ENCODE measurements at regions not wholly inside any gene's neighbourhood (a gene's known extent, or its start where the extent isn't known, plus 50 kb on each side); places are given as distances from the start of the nearest gene placed in this dataset.

DNA sequence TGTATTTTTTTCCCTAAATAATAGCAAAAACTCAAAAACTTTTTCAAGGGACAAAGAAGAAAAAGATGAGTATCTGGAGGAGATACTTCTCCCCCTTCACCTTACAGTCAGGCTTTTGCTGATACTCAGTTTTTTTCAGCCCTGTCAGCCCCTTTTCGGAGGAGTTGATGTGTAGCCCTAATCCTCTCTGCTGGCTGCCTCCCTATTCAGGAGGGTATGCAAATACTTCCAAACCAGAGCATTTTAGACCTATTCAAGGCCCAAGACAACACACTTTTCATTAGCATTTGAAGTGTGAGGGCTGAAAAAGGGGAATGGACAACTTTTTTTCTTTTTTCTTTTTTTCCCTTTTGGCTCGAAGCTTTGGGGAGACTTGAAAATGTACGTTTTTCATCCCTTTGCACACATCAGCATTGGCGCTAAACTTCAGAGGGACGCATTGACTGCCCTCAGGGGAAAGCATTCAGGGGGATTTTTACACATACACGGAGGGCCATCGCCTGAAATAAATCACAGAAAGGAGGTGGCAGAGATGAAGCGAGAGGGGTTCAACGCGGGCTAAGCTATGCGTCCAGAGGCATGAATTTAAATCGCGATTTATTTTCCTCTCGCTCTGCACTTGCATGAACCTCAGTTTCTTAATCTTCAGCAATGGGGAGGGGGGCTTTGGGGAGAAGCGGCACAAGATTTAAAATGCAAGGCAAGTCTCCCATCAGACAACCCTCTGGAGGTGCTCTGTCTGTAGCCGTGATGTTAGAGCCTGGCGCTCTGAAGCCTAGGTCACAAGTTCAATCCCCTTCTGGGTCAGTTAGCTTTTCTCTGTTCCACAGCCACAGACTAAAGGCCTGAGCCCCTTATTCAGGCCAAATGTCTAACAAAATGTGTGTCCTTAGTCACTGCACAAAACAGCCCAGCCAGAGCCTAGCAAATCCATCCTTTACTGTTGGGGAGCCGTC, 86.3 kb downstream of the ASCL1 start:
- no peak for FAIRE-seq
- no peak for TF ChIP-seq JUN (IDR thresholded peaks at IDR 0.05)
- no peak for TF ChIP-seq CEBPB (IDR thresholded peaks at IDR 0.05)
- no peak for TF ChIP-seq ZC3H11A (IDR thresholded peaks at IDR 0.05)
- no peak for TF ChIP-seq ZFP36 (IDR thresholded peaks at IDR 0.05; ENCODE audit: borderline replicate concordance, partially characterized antibody)
- TF ChIP-seq HEYL (CRISPR knock-in tag; IDR thresholded peaks at IDR 0.05), result no peak
- no peak for TF ChIP-seq SMC3 (IDR thresholded peaks at IDR 0.05)
- TF ChIP-seq, protein P1, sequence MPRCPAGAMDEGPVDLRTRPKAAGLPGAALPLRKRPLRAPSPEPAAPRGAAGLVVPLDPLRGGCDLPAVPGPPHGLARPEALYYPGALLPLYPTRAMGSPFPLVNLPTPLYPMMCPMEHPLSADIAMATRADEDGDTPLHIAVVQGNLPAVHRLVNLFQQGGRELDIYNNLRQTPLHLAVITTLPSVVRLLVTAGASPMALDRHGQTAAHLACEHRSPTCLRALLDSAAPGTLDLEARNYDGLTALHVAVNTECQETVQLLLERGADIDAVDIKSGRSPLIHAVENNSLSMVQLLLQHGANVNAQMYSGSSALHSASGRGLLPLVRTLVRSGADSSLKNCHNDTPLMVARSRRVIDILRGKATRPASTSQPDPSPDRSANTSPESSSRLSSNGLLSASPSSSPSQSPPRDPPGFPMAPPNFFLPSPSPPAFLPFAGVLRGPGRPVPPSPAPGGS (IDR thresholded peaks at IDR 0.05), result no peak
- CTCF ChIA-PET, result interaction anchor here (1.2 kb wide), 1 partner anchor 416 kb away, joined by 4 read pairs; no protein-coding TSS in a partner anchor
- no peak for DNase-seq (ENCODE audit: low read depth in 1 of 2, low spot score in 1 of 2)
- Histone ChIP-seq H3K4me2 (no peak overlapping the region), H3K9me3 (no peaks in the 10 kb centered on the region), H3K4me1 (no peaks in the 10 kb centered on the region), H3K27ac (no peak overlapping the region), H3K4me3 (no peak overlapping the region)
- no peak for ATAC-seq
- WGBS (ENCODE audit: missing lambda C conversion rate), result 66% methylated on average over 18 of the region's 18 CpGs
- POLR2A ChIA-PET, result no interaction called here

GRCh38 chr12:103046154-103046553, 88.7 kb downstream of the ASCL1 start:
- POLR2A ChIA-PET, result no interaction called here
- CTCF ChIA-PET, result no interaction called here

More at GRCh38 chr12:103046154-103046553, 88.7 kb downstream of the ASCL1 start:
- no peak overlapping the region for H3K4me2 ChIP-seq
- H3K4me1 ChIP-seq, result no peaks in the 10 kb centered on the region
- ATAC-seq (no peak), DNase-seq (ENCODE audit: low read depth in 1 of 2, low spot score in 1 of 2) (no peak), FAIRE-seq (no peak)
- no peak overlapping the region for H3K4me3 ChIP-seq
- H3K9me3 ChIP-seq, result no peaks in the 10 kb centered on the region
- TF ChIP-seq HEYL (CRISPR knock-in tag; IDR thresholded peaks at IDR 0.05), result no peak
- no peak for TF ChIP-seq SREBF2 (IDR thresholded peaks at IDR 0.05)
- no peak for TF ChIP-seq FOXS1 (CRISPR knock-in tag; IDR thresholded peaks at IDR 0.05)
- TF ChIP-seq POLR2A (IDR thresholded peaks at IDR 0.05; ENCODE audit: low read length), result no peak
- no peak for TF ChIP-seq MAZ (IDR thresholded peaks at IDR 0.05; ENCODE audit: borderline replicate concordance, low read depth, low read length)
- TF ChIP-seq HMGXB4 (CRISPR knock-in tag; IDR thresholded peaks at IDR 0.05; ENCODE audit: borderline replicate concordance), result no peak
- TF ChIP-seq, protein P1 (IDR thresholded peaks at IDR 0.05), result no peak
- TF ChIP-seq RAD21 (conservative IDR thresholded peaks at IDR 0.05 in 1 of 2, IDR thresholded peaks at IDR 0.05 in 1 of 2), result no peak
- no peak for TF ChIP-seq MYC (IDR thresholded peaks at IDR 0.05; ENCODE audit: borderline replicate concordance, low read length)
- TF ChIP-seq, protein P2, sequence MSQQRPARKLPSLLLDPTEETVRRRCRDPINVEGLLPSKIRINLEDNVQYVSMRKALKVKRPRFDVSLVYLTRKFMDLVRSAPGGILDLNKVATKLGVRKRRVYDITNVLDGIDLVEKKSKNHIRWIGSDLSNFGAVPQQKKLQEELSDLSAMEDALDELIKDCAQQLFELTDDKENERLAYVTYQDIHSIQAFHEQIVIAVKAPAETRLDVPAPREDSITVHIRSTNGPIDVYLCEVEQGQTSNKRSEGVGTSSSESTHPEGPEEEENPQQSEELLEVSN (IDR thresholded peaks at IDR 0.05; ENCODE audit: borderline replicate concordance, low read depth), result no peak
- no peak for TF ChIP-seq NPAS2 (CRISPR knock-in tag; IDR thresholded peaks at IDR 0.05; ENCODE audit: borderline replicate concordance)
- no peak for TF ChIP-seq KDM5A (IDR thresholded peaks at IDR 0.05)
- no peak for TF ChIP-seq CEBPB (IDR thresholded peaks at IDR 0.05)
- TF ChIP-seq CHD4 (IDR thresholded peaks at IDR 0.05; ENCODE audit: borderline replicate concordance), result no peak
- no peak for TF ChIP-seq CHD2 (IDR thresholded peaks at IDR 0.05; ENCODE audit: low read length, partially characterized antibody)
- no peak for TF ChIP-seq RCOR1 (IDR thresholded peaks at IDR 0.05; ENCODE audit: low read depth, low read length)
- no peak for TF ChIP-seq REST (IDR thresholded peaks at IDR 0.05)
- TF ChIP-seq HOXB13 (CRISPR knock-in tag; IDR thresholded peaks at IDR 0.05; ENCODE audit: low read depth), result no peak
- WGBS (ENCODE audit: missing lambda C conversion rate), result 12% methylated on average over 3 of the region's 3 CpGs
- no peak overlapping the region for H3K27ac ChIP-seq
